GOT3 (cell line): ENCODE measurements at regions not wholly inside any gene's neighbourhood (a gene's known extent, or its start where the extent isn't known, plus 50 kb on each side); places are given as distances from the start of the nearest gene placed in this dataset.
"Not testable (repeated sequence)": the region's sequence is repeated elsewhere in the genome, so short reads cannot be mapped to it uniquely, and the experiment has no call there.

Experiments used
- DNase-seq: peaks from one replicate; lab custom pipeline; 2025; ENCODE audit warnings: mixed read lengths; lab: John Stamatoyannopoulos, UW

- DNase-seq: not testable (repeated sequence)
These were observed 246.9 kb upstream of the NCAM1 start for GRCh38 chr11:112714340-112714739.

- no peak for DNase-seq
These were observed 246.2 kb upstream of the NCAM1 start for GRCh38 chr11:112715056-112715455.

GRCh38 chr11:112718483-112718882 is 242.7 kb upstream of the NCAM1 start:
- DNase-seq: no peak

GRCh38 chr11:112719736-112720525 is 241.3 kb upstream of the NCAM1 start:
- DNase-seq: no peak

- no peak for DNase-seq
These were observed 239.1 kb upstream of the NCAM1 start for GRCh38 chr11:112722148-112722547.

GRCh38 chr11:112722876-112723275 is 238.3 kb upstream of the NCAM1 start:
- DNase-seq: no peak

- no peak for DNase-seq
These were observed 237.3 kb upstream of the NCAM1 start for GRCh38 chr11:112723676-112724495.

GRCh38 chr11:112724496-112724790 is 236.8 kb upstream of the NCAM1 start:
- no peak for DNase-seq

GRCh38 chr11:112725636-112726035 is 235.6 kb upstream of the NCAM1 start:
- DNase-seq: no peak

GRCh38 chr11:112727341-112727841 is 233.8 kb upstream of the NCAM1 start:
- no peak for DNase-seq

- DNase-seq: no peak
These were observed 232.9 kb upstream of the NCAM1 start for GRCh38 chr11:112728288-112728687.

- no peak for DNase-seq
These were observed 232.5 kb upstream of the NCAM1 start for GRCh38 chr11:112728716-112729115.

- no peak for DNase-seq
These were observed 230.6 kb upstream of the NCAM1 start for GRCh38 chr11:112730591-112730990.

- DNase-seq: no peak
These were observed 229.7 kb upstream of the NCAM1 start for GRCh38 chr11:112731538-112731937.

- DNase-seq: no peak
These were observed 229.2 kb upstream of the NCAM1 start for GRCh38 chr11:112732031-112732430.

- DNase-seq: no peak
These were observed 227.0 kb upstream of the NCAM1 start for GRCh38 chr11:112734207-112734606.

- DNase-seq: no peak
These were observed 225.8 kb upstream of the NCAM1 start for GRCh38 chr11:112735470-112735869.

- no peak for DNase-seq
These were observed 217.2 kb upstream of the NCAM1 start for GRCh38 chr11:112744041-112744440.

GRCh38 chr11:112745973-112746372 is 215.2 kb upstream of the NCAM1 start:
- DNase-seq: no peak

GRCh38 chr11:112748252-112748651 is 213.0 kb upstream of the NCAM1 start:
- no peak for DNase-seq

- DNase-seq: no peak
These were observed 212.3 kb upstream of the NCAM1 start for GRCh38 chr11:112748713-112749543.

- no peak for DNase-seq
These were observed 209.9 kb upstream of the NCAM1 start for GRCh38 chr11:112751329-112751728.
